COLO668 (cell line): ENCODE measurements at regions not wholly inside any gene's neighbourhood (a gene's known extent, or its start where the extent isn't known, plus 50 kb on each side); places are given as distances from the start of the nearest gene placed in this dataset.

ENCODE experiments used
- DNase-seq: peaks from one replicate; lab custom pipeline; 2025; ENCODE audit not compliant: unreplicated experiment; lab: John Stamatoyannopoulos, UW

DNA sequence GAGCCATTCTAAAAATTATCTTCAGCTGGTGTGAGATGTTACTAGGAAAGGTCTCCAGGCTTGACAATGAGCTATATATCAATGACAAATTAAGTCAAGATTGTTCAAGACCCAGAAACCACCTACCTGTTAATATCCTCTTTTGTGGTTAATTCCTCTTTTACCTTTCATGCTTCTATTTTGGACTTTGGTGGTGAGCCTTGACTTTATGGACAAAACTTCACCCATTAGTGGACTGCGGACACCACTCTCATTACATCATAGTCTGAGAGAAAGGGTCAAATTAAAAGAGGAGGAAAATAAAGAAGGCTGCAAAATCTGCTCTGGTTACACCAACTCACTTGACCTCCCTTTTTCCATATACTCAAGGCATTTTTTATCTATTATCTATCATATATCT is 271.5 kb upstream of the TTC14 start:
- no peak for DNase-seq

DNA sequence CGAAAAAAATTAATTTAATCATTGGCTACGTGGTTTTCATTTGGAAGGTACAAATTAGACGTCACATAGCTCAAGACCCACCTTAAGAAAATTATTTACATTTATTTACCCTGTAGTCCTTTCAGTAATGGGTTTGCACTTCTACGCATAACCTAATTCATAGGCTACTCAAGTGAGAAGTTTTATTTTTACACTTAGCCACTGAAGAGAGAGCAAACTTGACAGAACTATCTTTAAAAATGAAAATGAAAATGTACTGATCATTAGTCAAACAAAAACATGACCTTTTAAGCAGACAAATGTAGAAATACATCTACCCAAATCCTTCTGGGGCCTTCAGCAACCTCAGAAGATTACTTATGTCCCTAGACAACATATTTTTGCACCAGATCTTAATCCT is 269.4 kb upstream of the TTC14 start:
- no peak for DNase-seq

DNA sequence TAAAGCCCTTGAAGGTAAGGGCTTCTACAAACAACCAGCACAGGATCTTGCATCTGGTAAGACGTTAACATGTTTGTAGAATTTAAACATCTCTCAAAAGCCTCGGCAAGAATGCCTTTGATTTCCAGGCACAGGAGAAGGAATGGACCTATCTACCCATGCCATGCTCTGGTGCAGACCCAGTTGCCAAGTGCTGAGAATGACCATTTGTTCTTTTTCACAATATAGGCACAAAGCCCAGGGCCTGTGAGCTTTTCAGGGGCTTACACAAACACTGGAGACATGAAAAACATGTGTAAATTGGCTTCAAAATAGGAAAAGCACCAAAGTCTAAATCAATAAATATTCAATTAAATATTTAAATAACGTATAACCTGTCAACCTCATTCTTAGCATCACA is 266.9 kb upstream of the TTC14 start:
- no peak for DNase-seq

DNA sequence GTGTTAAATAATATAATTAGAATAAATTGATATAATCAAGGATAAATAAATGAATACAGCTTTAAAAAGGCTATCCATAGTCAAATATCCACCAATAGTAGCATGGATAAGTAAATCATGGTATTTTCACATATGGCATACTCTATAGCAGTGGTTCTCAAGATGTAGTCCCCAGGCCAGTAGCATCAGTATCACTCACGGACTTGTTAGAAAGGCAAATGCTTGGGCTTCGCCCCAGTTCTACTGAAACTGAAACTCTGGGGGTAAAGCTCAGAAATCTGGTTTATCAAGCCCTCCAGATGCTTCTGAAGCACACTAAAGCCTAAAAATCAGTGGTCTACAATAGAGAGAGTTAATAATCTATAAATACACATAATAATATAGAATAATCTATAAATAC is 261.6 kb upstream of the TTC14 start:
- DNase-seq, result no peak

DNA sequence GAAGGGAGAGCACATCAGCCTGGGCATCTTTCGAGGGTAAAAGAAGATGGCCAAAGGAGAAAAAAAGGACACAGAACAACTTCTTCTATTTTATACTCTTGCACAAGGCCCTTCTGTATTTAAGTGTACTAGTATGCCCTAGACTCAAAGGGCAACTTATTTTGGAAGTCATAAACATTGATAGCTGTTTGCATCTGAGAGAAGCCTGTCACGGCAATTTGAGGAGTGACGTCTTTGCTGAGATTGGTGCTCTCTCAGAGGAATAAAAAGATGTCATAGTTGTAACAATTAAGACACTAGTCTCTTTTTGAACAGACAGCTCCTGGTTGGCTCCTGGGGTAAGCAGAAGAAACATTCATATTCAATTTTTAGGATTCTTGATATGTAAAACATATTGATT is 260.4 kb upstream of the TTC14 start:
- no peak for DNase-seq

DNA sequence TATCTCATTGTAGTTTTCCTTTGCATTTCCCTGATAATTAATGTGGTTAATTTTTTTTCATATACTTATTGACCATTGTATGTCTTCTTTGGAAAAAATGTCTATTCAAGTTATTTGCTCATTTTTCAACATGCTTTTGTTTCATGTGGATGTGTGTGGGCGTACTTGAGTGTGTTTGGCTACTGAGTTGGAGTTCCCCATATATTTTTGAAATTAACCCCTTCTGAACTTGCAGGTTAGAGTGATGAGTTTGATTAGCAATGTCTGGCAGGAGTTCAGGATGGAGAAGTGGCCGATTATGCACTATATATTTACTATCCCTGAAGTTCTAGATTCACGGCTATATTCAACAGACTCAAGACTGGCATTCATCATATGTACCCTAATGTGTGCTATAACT is 250.4 kb upstream of the TTC14 start:
- no peak for DNase-seq

DNA sequence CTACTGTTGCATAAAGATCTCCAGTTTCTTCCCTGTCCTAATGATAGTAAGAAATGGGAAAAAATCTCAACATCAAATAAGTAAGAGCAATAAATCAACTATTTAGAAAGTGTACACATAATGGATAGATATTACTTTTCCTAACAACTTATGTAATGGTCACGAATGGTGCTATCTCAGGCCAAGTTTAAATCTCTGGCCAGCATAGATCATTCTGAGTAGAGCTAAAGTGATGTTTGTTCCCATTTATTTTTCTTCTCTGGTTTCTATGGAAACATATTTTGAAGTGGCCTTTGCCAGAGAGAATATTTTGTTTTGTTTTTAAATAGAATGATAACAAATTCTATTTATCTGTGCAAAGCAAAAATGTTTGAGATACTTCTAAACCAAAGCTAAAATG is 249.7 kb upstream of the TTC14 start:
- DNase-seq, result no peak

DNA sequence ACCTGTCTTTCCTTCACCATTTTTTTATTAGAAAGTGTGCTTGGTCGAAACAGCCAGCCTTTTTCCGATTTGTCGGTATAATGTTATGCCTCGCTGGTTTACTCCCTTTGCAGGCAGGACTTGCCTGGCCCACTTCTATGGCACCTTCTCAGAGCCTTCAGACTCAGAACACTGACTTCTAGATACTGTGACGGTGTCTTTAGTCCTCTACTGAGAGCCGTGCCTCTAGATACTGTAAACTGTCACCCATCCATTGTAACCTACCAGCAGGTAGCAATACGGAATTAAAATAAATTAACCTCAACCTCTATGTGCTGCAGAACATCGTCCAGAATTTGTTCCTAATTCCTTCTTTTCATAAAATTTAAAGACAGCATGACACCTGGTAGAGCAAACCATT is 247.7 kb upstream of the TTC14 start:
- DNase-seq, result no peak

DNA sequence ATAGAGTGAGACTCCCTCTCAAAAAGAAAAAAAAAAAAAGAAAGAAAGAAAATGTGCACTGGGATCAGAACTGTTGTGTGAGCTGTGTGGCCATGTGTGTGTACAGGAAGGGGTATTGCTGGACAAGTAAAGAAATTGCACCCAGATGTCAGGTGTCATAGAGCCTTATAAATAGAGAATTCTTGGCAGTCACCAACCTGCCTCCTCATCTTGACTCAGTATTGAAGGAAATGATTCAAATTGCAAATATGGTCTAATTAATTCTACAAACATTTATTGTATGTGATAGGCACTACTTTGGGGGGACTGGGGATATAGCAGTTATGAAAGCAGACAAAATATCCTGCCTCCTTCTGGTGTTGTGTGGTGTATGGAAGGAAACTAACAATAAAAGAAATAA is 243.8 kb upstream of the TTC14 start:
- DNase-seq, result no peak

DNA sequence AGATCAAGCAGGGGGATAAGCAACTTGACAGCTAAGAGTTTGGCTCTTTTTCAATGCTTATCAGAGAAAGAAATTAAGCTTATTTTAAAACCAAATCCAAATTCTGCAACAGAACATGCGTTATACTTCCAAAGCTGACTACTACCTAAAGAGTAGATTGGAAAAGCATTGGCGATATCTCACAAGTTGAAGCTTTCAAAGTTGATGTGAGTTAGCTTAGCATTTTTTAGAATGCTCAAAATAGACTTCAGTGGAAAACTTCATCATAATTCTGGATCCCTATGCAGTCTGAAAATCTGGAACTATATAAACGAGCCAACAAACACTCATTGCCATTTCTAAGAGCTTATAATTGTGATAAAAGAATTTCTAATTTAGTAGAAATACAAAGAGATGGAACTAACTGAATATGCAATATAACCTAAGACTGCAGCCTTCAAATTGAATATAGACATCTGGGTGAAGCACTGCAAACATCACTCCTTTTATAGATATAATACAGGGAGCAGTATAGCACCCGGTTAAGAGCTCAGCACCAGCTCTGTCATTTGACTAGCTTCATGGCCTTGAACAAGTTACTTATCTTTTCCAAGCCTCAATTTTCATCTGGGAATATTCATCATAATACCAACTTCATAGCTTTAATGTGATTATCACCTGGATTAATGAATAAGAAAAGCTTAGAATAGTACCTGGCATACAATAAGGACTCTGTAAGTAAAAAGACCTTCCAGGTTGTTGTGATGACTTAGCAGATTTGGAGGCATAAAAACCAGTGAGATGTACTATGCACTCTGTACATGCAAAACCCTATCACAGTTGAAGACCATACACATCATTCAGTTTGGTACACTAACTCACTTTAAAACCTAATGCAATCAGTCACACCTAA is 242.7 kb upstream of the TTC14 start:
- DNase-seq, result no peak

DNA sequence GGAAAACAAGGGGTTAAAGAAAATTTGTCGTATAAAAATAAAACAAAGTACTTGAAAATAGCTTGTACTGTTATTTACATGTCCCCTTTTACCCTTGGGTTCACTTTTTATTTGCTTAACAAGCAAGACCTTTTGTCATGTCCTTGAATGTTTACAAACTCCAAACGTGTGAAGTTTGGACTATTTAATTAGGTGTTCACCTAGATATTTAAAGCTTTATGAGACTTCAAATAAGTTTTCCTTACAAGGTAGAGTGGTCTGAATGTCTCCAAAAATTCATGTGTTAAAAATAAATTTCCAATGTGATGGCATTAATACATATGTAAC is 242.0 kb upstream of the TTC14 start:
- no peak for DNase-seq

DNA sequence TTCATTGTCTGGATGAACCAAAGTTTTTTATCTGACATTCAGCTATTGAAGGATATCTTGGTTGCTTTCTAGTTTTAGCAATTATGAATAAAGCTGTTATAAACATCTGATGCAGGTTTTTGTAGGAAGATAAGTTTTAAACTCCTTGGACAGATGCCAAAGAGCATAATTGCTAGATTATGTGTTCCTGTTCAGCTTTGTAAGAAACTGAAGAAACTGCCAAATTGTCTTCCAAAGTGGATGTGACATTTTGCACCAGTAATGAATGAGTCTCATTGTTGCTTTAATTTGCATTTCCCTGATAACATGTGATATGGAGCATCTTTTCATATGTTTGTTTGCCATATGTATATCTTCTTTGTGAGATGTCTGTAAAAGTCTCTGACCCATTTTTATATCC is 239.9 kb upstream of the TTC14 start:
- DNase-seq, result no peak

DNA sequence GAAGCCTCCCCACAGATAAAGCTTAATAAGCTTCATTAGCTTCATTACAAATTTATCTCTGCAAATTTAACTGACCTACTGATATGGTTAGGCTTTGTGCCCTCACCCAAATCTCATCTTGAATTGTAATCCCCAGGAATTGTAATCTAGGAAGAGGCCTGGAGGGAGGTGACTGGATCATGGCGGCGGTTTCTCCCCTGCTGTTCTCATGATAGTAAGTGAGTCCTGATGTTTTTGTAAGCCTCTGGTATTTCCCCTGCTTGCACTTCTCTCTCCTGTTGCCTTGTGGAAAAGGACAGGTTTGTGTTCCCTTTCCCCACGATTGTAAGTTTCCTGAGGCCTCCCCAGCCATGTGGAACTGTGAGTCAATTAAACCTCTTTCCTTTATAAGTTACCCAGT is 226.1 kb upstream of the TTC14 start:
- no peak for DNase-seq

DNA sequence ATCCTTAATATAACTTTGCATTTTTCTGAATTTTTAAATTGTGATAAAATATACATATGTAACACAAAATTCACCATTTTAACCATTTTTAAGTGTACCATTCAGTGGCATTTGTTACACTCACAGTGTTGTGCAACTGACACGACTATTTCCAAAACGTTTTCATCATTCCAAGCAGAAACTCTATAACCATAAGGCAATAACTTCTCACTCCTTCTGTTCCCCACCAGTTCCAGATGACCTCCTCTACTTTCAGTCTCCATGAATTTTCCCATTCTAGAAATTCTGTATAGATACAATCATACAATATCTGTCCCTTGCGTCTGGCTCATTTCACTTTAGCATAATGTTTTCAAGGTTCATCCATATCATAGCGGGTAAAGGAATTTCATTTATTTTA is 223.5 kb upstream of the TTC14 start:
- DNase-seq, result no peak

DNA sequence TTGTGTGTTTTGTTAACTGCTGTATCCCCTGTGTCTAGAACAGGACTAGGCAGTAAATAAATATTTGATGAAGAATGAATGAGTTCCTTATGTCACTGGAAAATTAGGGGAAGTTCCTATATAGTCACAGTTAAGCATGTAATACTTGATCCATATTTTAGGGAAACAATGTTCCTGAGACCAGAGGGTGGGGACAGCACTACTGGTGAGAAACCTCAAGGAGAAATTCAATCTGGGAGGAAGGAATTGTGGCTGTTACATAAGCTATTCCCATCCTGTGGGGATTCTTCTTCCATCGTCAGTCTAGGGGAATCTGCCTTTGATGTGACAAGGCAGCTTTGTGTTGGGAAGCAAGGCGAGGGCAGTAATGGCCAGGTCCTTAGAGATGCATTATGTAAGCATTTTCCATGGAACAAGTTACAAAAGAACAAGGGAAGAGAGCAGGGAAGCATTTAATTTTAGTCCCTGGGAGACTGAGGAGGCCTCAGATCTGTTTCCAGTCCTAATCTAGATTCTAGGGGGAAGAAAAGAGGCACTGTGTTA is 219.3 kb upstream of the TTC14 start:
- no peak for DNase-seq

DNA sequence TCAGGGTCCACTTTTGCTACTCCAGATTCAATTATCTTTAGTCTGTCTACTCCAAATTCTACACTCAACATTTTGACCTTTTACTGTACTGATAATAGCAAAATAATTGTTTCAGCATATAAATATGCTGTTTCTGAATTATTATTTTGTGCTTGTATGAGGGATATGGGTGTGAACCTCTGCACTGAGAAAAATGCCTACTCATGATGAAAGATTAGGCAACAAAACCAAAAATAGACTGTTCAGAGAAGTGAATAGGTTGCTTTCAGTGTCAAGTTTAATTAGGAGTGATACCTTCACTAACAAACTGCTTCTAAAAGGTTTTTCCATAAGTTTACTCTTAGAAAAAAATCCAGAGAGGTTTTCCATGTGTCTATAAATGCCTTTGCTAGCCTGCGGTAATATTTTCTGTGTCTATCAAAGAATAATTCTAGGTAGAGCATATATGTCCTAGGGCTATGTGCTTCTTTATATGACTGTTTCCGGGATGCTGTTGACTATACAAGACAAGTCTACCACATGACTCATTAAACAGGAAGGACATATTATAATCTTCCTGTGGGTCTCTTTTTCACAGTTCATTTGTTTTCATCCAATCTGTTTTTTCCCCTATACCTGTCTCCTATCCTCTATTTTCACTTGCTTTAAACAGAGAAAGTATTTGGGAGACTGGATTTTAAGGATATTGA is 218.5 kb upstream of the TTC14 start:
- no peak for DNase-seq

DNA sequence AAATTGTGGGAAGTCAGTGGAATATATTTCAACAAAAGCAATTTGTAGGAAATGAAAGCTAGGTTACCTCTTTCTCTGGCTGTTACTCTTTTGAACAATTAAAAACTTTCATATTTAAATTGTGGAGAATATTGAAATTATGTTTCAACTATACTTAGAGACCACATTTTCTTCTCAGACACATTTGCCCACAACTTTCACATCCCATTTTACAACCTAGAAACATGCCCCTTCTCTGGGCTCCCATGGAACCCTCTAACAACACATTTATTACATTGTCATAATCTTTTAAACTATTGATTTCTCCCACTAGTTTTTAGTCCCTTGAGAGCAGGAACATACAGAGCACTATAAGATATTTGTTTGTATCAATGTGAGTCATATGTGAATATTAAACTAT is 211.7 kb upstream of the TTC14 start:
- DNase-seq, result no peak

DNA sequence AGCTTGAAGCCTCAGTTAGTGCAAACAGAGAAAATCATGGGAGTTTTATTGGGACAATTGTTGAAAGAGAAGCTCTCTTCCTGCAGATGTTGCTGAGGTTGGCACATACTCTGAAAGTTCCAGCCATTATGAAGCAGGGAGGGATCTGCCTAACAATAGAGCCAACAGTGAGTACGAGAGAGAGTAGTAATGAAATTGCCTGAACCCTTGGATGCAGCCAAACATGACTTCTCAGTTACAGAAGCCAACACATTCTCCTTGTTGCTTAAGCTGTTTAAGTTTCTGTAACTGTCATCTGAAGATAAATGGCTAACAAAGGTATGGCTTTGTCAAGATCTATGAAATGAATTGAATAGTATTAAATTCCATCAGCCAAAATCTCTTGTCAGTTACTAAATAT is 211.0 kb upstream of the TTC14 start:
- no peak for DNase-seq

DNA sequence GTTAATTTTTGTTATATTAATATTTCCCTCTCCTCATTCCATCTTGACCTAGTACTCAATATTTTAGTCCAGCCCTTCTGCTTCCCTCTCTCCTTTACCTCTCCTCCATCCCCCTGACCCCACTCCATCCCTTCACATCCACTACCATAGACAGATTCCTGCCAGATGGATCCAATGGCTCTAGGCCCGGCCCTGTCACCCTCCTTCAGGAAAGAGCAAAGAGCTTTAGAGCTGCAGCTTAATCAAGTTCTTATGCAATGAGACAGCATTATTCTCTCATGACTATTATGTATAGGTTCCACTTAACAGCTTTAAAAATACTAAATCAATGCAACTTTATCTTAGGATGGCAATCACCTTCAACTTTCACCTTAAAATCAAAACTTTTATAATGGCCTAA is 200.7 kb upstream of the TTC14 start:
- no peak for DNase-seq

DNA sequence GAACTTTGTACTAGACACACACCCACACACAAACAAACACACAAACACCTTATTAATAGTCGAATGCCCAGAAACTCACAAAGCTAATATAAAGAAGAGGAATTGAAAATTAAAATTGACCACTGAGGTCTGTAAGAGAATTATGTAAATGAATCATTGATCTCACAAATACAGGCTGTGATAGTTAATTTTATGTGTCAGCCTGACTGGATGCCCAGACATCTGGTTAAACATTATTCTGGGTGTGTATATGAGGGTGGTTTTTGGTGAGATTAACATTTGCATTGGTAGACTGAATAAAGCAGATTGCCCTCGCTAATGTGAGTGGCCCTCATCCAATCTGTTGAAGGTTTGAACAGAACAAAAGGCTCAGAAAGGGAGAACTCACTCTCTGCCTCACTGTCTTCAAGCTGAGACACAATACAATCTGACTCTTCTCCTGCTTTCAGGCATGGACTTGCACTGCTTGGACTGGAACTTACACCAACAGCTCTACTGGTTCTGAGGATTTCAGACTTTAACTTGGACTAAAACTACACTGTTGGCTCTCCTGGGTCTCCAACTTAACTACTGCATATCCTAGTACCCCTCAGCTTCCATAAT is 199.4 kb upstream of the TTC14 start:
- no peak for DNase-seq

DNA sequence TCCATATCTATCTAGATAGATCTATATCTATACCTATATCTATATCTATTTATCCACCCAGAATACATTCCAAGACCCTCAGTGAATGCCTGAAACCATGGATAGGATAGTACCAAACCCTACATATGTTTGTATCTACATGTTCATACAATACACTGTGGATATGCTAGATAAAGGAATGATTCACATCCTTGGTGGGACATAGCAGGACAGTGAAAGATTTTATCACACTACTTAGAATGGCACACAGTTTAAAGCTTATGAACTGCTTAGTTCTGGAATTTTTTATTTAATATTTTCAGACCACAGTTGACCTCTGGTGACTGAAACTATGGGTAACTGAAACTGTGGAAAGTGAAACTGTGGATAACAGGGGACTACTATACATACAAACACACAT is 198.8 kb upstream of the TTC14 start:
- no peak for DNase-seq

DNA sequence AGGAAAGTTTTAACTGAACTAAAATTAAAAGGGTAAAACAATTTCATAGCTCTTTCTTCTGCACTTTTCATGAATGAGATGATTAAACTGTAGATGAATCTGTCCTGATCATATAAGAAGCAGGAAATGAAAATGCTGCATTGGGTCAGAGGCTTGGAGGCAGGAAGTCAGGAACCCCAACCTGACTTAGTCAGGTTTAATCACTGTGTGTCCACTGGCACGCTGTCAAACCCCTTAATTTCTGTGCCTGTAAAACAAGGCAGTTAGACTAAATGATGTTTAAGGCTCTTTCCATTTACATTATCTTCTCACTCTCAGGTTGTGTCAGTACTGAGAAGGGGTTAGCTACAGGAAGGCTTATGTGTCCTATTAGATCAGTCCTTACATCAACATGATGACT is 193.3 kb upstream of the TTC14 start:
- no peak for DNase-seq
